ENCODE measurements at regions not wholly inside any gene's neighbourhood (a gene's known extent, or its start where the extent isn't known, plus 50 kb on each side); places are given as distances from the start of the nearest gene placed in this dataset.

DNA sequence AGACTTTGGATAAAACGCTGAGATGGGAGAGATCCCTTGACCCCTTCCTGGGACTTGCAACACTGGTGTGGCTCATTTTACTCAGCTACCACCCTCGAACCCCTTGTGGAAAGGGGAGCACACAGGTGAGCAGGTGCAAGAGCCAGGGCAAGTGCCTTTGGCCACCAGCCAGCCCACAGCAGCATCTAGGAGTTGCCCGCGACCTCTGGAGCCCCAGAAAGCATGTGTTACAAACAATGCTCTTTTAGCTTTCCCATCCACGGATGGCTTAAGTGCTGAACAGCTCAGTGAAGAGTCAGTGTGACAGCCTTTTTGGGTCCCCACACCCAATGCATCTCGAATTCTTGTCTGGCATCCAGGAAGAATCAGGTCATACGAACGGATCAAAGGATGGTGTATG lies 197.8 kb downstream of the MEMO1 start:
- TF ChIP-seq, protein P1, sequence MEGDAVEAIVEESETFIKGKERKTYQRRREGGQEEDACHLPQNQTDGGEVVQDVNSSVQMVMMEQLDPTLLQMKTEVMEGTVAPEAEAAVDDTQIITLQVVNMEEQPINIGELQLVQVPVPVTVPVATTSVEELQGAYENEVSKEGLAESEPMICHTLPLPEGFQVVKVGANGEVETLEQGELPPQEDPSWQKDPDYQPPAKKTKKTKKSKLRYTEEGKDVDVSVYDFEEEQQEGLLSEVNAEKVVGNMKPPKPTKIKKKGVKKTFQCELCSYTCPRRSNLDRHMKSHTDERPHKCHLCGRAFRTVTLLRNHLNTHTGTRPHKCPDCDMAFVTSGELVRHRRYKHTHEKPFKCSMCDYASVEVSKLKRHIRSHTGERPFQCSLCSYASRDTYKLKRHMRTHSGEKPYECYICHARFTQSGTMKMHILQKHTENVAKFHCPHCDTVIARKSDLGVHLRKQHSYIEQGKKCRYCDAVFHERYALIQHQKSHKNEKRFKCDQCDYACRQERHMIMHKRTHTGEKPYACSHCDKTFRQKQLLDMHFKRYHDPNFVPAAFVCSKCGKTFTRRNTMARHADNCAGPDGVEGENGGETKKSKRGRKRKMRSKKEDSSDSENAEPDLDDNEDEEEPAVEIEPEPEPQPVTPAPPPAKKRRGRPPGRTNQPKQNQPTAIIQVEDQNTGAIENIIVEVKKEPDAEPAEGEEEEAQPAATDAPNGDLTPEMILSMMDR (IDR thresholded peaks at IDR 0.05): no peak
- no peak for TF ChIP-seq POLR2A (IDR thresholded peaks at IDR 0.05)
- TF ChIP-seq EP300 (IDR thresholded peaks at IDR 0.05; ENCODE audit: low read depth): no peak

Data from transverse colon (tissue), 3 donors.